Natural killer cell (primary cell): ENCODE measurements at regions not wholly inside any gene's neighbourhood (a gene's known extent, or its start where the extent isn't known, plus 50 kb on each side); places are given as distances from the start of the nearest gene placed in this dataset.

ENCODE experiments used
- ATAC-seq, 3 donors: fragments of 150-1000 bp in 2 of 3; fragments of 200-7000 bp in 1 of 3; cut with Tn5 transposase; 1 replicate in 1 of 3; 2 replicates in 2 of 3; pipeline ENCODE4 v1.10.0; 2021; ENCODE audit warnings: mild to moderate bottlenecking in 2 of 3, moderate library complexity in 2 of 3
- DNase-seq, 2 donors: peaks; one replicate each; pipeline versions ENCODE4 v3.0.0 to v3.0.0-alpha.2; 2013 to 2021; ENCODE audit warnings: mixed read lengths in 1 of 2
- H3K27ac ChIP-seq: one replicate; pipeline ENCODE4 v1.5.1; 2013; ENCODE audit warnings: mild to moderate bottlenecking, low read length
- H3K27me3 ChIP-seq: one replicate; pipeline ENCODE4 v1.6.1; 2013; ENCODE audit warnings: low read length; ENCODE audit not compliant: control insufficient read depth, insufficient read depth
- H3K36me3 ChIP-seq: one replicate; pipeline ENCODE4 v1.6.1; 2013; ENCODE audit warnings: low read length; ENCODE audit not compliant: control insufficient read depth, insufficient read depth
- H3K4me1 ChIP-seq: one replicate; pipeline ENCODE4 v1.6.1; 2013; ENCODE audit warnings: low read length; ENCODE audit not compliant: control insufficient read depth, insufficient read depth
- H3K4me3 ChIP-seq: one replicate; pipeline ENCODE4 v1.5.1; 2013; ENCODE audit warnings: low read length
- H3K9me3 ChIP-seq: one replicate; pipeline ENCODE4 v1.6.1; 2013; ENCODE audit warnings: low read length; ENCODE audit not compliant: control insufficient read depth, insufficient read depth
- H3K27ac Mint-ChIP-seq, 2 donors: one replicate each; pipeline ENCODE4 v1.8.0; 2022; ENCODE audit warnings: mild to moderate bottlenecking in 2 of 2, mixed read lengths in 2 of 2, moderate library complexity in 1 of 2
- H3K27me3 Mint-ChIP-seq, 2 donors: one replicate each; pipeline ENCODE4 v1.8.0; 2022; ENCODE audit warnings: low read depth in 2 of 2, mixed read lengths in 2 of 2
- H3K36me3 Mint-ChIP-seq: one replicate; pipeline ENCODE4 v1.8.0; 2022; ENCODE audit warnings: mixed read lengths
- H3K4me1 Mint-ChIP-seq, 2 donors: one replicate each; pipeline ENCODE4 v1.8.0; 2022; ENCODE audit warnings: mixed read lengths in 2 of 2
- H3K4me3 Mint-ChIP-seq: one replicate; pipeline ENCODE4 v1.8.0; 2022; ENCODE audit warnings: mild to moderate bottlenecking, moderate library complexity, mixed read lengths
- H3K9me3 Mint-ChIP-seq, 2 donors: one replicate each; pipeline ENCODE4 v1.8.0; 2022; ENCODE audit warnings: mixed read lengths in 2 of 2
- CTCF ChIP-seq: fragments of 200-600 bp; IDR thresholded peaks from one replicate; pipeline ENCODE4 v1.8.0; 2022; ENCODE audit warnings: antibody characterized with exemption
- WGBS: methylation state at CpG from one replicate; pipeline ENCODE4 v1.1.7; 2013; ENCODE audit warnings: missing lambda C conversion rate; ENCODE audit not compliant: insufficient coverage; 5-methylcytosine and 5-hydroxymethylcytosine counted together
- intact Hi-C: fragments of 100-400 bp; cut with micrococcal nuclease; formaldehyde crosslinking; loops from one replicate; pipeline ENCODE4 v1.14.2; 2022

GRCh38 chr5:174550026-174550425 lies 174.4 kb upstream of the MSX2 start:
- ATAC-seq (no peak), DNase-seq (no peak)
- Histone ChIP-seq H3K4me3 (no peak overlapping the region), H3K27me3 (no peaks in the 10 kb centered on the region), H3K27ac (no peak overlapping the region), H3K4me1 (no peaks in the 10 kb centered on the region), H3K36me3 (no peaks in the 10 kb centered on the region), H3K9me3 (no peaks in the 10 kb centered on the region)
- Mint-ChIP-seq H3K27ac (no peak overlapping the region), H3K36me3 (no peaks in the 10 kb centered on the region), H3K4me3 (no peak overlapping the region), H3K27me3 (peaks cover 2 to 8% of the 10 kb centered on the region in 2 donors), H3K4me1 (no peaks in the 10 kb centered on the region), H3K9me3 (no peaks in the 10 kb centered on the region)
- intact Hi-C loops = no loop called here
- TF ChIP-seq CTCF = no peak
- 83% methylated on average over 6 of the region's 6 CpGs for WGBS

GRCh38 chr5:174552428-174552827 lies 172.0 kb upstream of the MSX2 start:
- 82% methylated on average over 8 of the region's 8 CpGs for WGBS
- no peak overlapping the region for H3K4me3 ChIP-seq
- H3K36me3 Mint-ChIP-seq = no peaks in the 10 kb centered on the region
- H3K9me3 ChIP-seq = no peaks in the 10 kb centered on the region
- no peaks in the 10 kb centered on the region for H3K27me3 ChIP-seq
- H3K27ac Mint-ChIP-seq = no peak overlapping the region
- peaks cover 3 to 5% of the 10 kb centered on the region in 2 donors for H3K9me3 Mint-ChIP-seq
- peaks cover 5 to 8% of the 10 kb centered on the region in 2 donors for H3K27me3 Mint-ChIP-seq
- H3K4me3 Mint-ChIP-seq = no peak overlapping the region
- intact Hi-C loops = no loop called here
- ATAC-seq (no peak), DNase-seq (no peak)
- H3K4me1 ChIP-seq = no peaks in the 10 kb centered on the region
- H3K27ac ChIP-seq = no peak overlapping the region
- H3K36me3 ChIP-seq = no peaks in the 10 kb centered on the region
- no peak for TF ChIP-seq CTCF
- H3K4me1 Mint-ChIP-seq = no peaks in the 10 kb centered on the region

- DNase-seq = no peak
- H3K36me3 Mint-ChIP-seq = no peaks in the 10 kb centered on the region
- no peaks in the 10 kb centered on the region for H3K4me1 ChIP-seq
- 80% methylated on average over 12 of the region's 12 CpGs for WGBS
- peaks cover 1 to 5% of the 10 kb centered on the region in 2 donors for H3K27me3 Mint-ChIP-seq
- H3K9me3 Mint-ChIP-seq = peaks cover 3 to 5% of the 10 kb centered on the region in 2 donors
- H3K4me3 Mint-ChIP-seq = no peak overlapping the region
- no peaks in the 10 kb centered on the region for H3K36me3 ChIP-seq
- H3K4me1 Mint-ChIP-seq = no peaks in the 10 kb centered on the region
- H3K9me3 ChIP-seq = no peaks in the 10 kb centered on the region
- no peak for TF ChIP-seq CTCF
- no peak overlapping the region for H3K27ac Mint-ChIP-seq
- H3K27ac ChIP-seq = no peak overlapping the region
- no peaks in the 10 kb centered on the region for H3K27me3 ChIP-seq
- intact Hi-C loops = no loop called here
- no peak overlapping the region for H3K4me3 ChIP-seq
- no peak for ATAC-seq
These were observed 170.8 kb upstream of the MSX2 start for GRCh38 chr5:174553556-174553955.

GRCh38 chr5:174555726-174556125 lies 168.7 kb upstream of the MSX2 start:
- H3K27me3 ChIP-seq = no peaks in the 10 kb centered on the region
- ATAC-seq (no peak), DNase-seq (no peak)
- no peak overlapping the region for H3K4me3 Mint-ChIP-seq
- no peak overlapping the region for H3K4me3 ChIP-seq
- no peaks in the 10 kb centered on the region for H3K36me3 Mint-ChIP-seq
- intact Hi-C loops = no loop called here
- no peak overlapping the region for H3K27ac Mint-ChIP-seq
- no peak overlapping the region for H3K27ac ChIP-seq
- peaks cover 0 to 3% of the 10 kb centered on the region in 2 donors for H3K27me3 Mint-ChIP-seq
- no peaks in the 10 kb centered on the region for H3K4me1 Mint-ChIP-seq
- no peaks in the 10 kb centered on the region for H3K9me3 ChIP-seq
- WGBS = 80% methylated on average over 9 of the region's 9 CpGs
- TF ChIP-seq CTCF = no peak
- no peaks in the 10 kb centered on the region for H3K36me3 ChIP-seq
- peaks cover 3 to 5% of the 10 kb centered on the region in 2 donors for H3K9me3 Mint-ChIP-seq
- no peaks in the 10 kb centered on the region for H3K4me1 ChIP-seq
